Trophoblast cell (in vitro differentiated cells and primary cell): ENCODE measurements at regions not wholly inside any gene's neighbourhood (a gene's known extent, or its start where the extent isn't known, plus 50 kb on each side); places are given as distances from the start of the nearest gene placed in this dataset.

Experiments
- DNase-seq, 2 donors: peaks; one replicate each; pipeline ENCODE4 v3.0.0-alpha.2; 2016
- H2AFZ ChIP-seq: 2 replicates; pipeline ENCODE4 v1.6.1; 2013; ENCODE audit warnings: low read length, moderate library complexity, mild to moderate bottlenecking; ENCODE audit not compliant: insufficient read depth, poor library complexity
- H2AK5ac ChIP-seq: 2 replicates; pipeline ENCODE4 v1.6.1; 2013; ENCODE audit warnings: mild to moderate bottlenecking, low read length
- H2BK120ac ChIP-seq: 2 replicates; pipeline ENCODE4 v1.6.1; 2013; ENCODE audit warnings: low read length, mild to moderate bottlenecking, moderate library complexity; ENCODE audit not compliant: insufficient read depth, poor library complexity
- H2BK12ac ChIP-seq: 2 replicates; pipeline ENCODE4 v1.6.1; 2013; ENCODE audit warnings: mild to moderate bottlenecking, low read length, moderate library complexity
- H2BK5ac ChIP-seq: 2 replicates; pipeline ENCODE4 v1.6.1; 2013; ENCODE audit warnings: low read length, low read depth, moderate library complexity, mild to moderate bottlenecking; ENCODE audit not compliant: poor library complexity
- H3K14ac ChIP-seq: 2 replicates; pipeline ENCODE4 v1.6.1; 2013; ENCODE audit warnings: mild to moderate bottlenecking, low read length
- H3K18ac ChIP-seq: 2 replicates; pipeline ENCODE4 v1.6.1; 2013; ENCODE audit warnings: mild to moderate bottlenecking, low read length
- H3K23ac ChIP-seq: 2 replicates; pipeline ENCODE4 v1.6.1; 2013; ENCODE audit warnings: low read length
- H3K27ac ChIP-seq: 2 replicates; pipeline ENCODE4 v1.5.1; 2013; ENCODE audit warnings: low read depth, mild to moderate bottlenecking, inconsistent platforms, low read length, moderate library complexity
- H3K27me3 ChIP-seq: 2 replicates; pipeline ENCODE4 v1.6.1; 2013; ENCODE audit warnings: inconsistent platforms, mild to moderate bottlenecking, low read length, moderate library complexity; ENCODE audit not compliant: insufficient read depth
- H3K36me3 ChIP-seq, 2 experiments: 1 replicate in 1 of 2; 2 replicates in 1 of 2; pipeline ENCODE4 v1.6.1; 2013; ENCODE audit warnings: low read length in 2 of 2, mild to moderate bottlenecking in 2 of 2, moderate library complexity in 1 of 2; ENCODE audit not compliant: insufficient read depth in 2 of 2, control insufficient read depth in 1 of 2
- H3K4ac ChIP-seq: 2 replicates; pipeline ENCODE4 v1.6.1; 2013; ENCODE audit warnings: low read depth, mild to moderate bottlenecking, low read length, moderate library complexity
- H3K4me1 ChIP-seq, 2 experiments: 1 replicate in 1 of 2; 2 replicates in 1 of 2; pipeline ENCODE4 v1.6.1; 2013; ENCODE audit warnings: low read length in 2 of 2, mild to moderate bottlenecking in 2 of 2, moderate library complexity in 1 of 2; ENCODE audit not compliant: insufficient read depth in 2 of 2, control insufficient read depth in 1 of 2
- H3K4me2 ChIP-seq: 2 replicates; pipeline ENCODE4 v1.6.1; 2013; ENCODE audit warnings: inconsistent platforms, mild to moderate bottlenecking, low read length, moderate library complexity
- H3K4me3 ChIP-seq: 2 replicates; pipeline ENCODE4 v1.5.1; 2013; ENCODE audit warnings: mild to moderate bottlenecking, low read depth, low read length, inconsistent platforms
- H3K79me1 ChIP-seq: one replicate; pipeline ENCODE4 v1.6.1; 2013; ENCODE audit warnings: low read length
- H3K79me2 ChIP-seq: 2 replicates; pipeline ENCODE4 v1.6.1; 2013; ENCODE audit warnings: low read length, mild to moderate bottlenecking; ENCODE audit not compliant: control insufficient read depth, insufficient read depth, poor library complexity
- H3K9ac ChIP-seq: 2 replicates; pipeline ENCODE4 v1.6.1; 2013; ENCODE audit warnings: mild to moderate bottlenecking, low read length
- H3K9me3 ChIP-seq: 2 replicates; pipeline ENCODE4 v1.6.1; 2013; ENCODE audit warnings: low read depth, mild to moderate bottlenecking, control low read depth, inconsistent platforms, low read length; ENCODE audit not compliant: insufficient read depth
- H4K12ac ChIP-seq: 2 replicates; pipeline ENCODE4 v1.6.1; 2013; ENCODE audit warnings: low read depth, mild to moderate bottlenecking, low read length, moderate library complexity
- H4K8ac ChIP-seq: 2 replicates; pipeline ENCODE4 v1.6.1; 2013; ENCODE audit warnings: low read depth, mild to moderate bottlenecking, low read length, moderate library complexity
- H4K91ac ChIP-seq: one replicate; pipeline ENCODE4 v1.6.1; 2013; ENCODE audit warnings: low read depth, mild to moderate bottlenecking, low read length, moderate library complexity
- WGBS: extraction: QIAGEN DNeasy Blood & Tissue Kit; methylation state at CpG from one replicate; pipeline ENCODE4 v1.1.7; 2013; ENCODE audit warnings: missing lambda C conversion rate; ENCODE audit not compliant: insufficient read length, insufficient coverage; ENCODE audit errors: extremely low coverage; 5-methylcytosine and 5-hydroxymethylcytosine counted together

DNA sequence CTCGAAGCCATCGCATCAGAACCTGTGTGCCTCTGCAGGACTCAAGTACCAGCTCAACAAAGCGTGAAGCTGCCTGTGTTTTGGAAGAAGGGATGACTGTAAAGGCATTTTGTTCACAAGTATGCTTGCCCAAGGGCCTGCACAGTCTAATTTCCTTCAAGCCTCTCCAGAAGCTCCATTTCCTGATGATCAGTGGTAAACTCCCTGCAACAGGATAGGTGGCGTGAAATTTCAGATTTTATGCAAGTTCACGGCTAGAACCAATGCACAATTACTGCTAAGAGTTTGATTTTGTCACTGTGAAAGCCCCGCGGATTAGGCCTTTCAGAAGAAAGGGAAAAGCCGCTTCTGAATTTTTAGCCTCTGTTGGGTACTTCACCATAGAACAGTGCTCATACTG, 89.2 kb upstream of the TAPT1 start:
- H3K23ac ChIP-seq: no peak overlapping the region
- no peak overlapping the region for H2BK120ac ChIP-seq
- H3K14ac ChIP-seq: no peak overlapping the region
- DNase-seq: no peak
- no peak overlapping the region for H2AFZ ChIP-seq
- no peak overlapping the region for H2BK12ac ChIP-seq
- no peak overlapping the region for H3K4me2 ChIP-seq
- H3K9me3 ChIP-seq: no peaks in the 10 kb centered on the region
- no peak overlapping the region for H4K12ac ChIP-seq
- no peaks in the 10 kb centered on the region for H3K4me1 ChIP-seq
- H4K8ac ChIP-seq: no peak overlapping the region
- H3K4ac ChIP-seq: no peak overlapping the region
- H2AK5ac ChIP-seq: no peak overlapping the region
- H4K91ac ChIP-seq: no peak overlapping the region
- peaks cover 2% of the 10 kb centered on the region for H3K27me3 ChIP-seq
- no peaks in the 10 kb centered on the region for H3K79me1 ChIP-seq
- no peaks in the 10 kb centered on the region for H3K79me2 ChIP-seq
- no peak overlapping the region for H3K27ac ChIP-seq
- no peak overlapping the region for H3K9ac ChIP-seq
- no CpG with 5 or more reads among the region's 8 CpGs for WGBS
- no peak overlapping the region for H3K4me3 ChIP-seq
- H3K18ac ChIP-seq: no peak overlapping the region
- no peak overlapping the region for H2BK5ac ChIP-seq
- H3K36me3 ChIP-seq: no peaks in the 10 kb centered on the region

DNA sequence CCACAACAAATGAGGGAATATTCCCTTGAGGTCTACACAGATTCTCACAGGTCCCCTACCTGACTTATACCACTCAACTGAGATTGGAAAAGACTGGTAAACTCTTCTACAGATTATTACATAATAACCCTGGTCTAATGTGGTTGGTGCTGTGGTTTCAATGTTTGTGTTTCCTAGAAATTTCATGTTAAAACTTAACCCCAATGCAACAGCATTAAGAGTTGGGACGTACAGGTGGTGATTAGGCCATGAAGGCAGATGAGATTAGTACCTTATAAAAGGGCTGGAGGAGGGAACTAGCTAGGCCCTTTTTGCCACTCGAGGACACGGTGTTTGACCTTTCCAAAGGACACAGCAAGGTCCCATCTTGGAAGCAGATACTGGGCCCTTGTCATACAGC, 84.3 kb upstream of the TAPT1 start:
- no peaks in the 10 kb centered on the region for H3K4me1 ChIP-seq
- H3K36me3 ChIP-seq: no peaks in the 10 kb centered on the region

DNA sequence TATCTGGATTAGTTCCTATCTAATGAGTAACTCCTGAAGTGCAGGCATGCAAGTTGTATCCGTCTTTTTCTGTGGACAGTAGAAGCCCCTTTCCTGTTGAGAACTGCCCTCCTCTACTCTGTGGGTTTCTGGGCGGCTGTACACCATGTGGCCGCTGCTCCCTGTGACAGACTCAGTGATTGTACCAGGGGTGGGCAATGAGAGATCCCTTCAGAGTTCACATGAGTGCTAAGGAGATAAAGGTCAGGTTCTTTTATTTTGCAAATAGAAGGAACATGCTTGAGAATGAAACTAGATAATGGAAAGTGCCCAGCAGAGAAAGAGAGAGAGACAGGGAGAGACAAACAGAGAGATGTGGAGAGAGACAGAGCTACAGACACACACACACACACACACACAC, 76.4 kb upstream of the TAPT1 start:
- Histone ChIP-seq H2BK120ac (no peak overlapping the region), H3K18ac (no peak overlapping the region), H2BK12ac (no peak overlapping the region), H3K4me3 (no peak overlapping the region), H3K4me2 (no peak overlapping the region), H3K14ac (no peak overlapping the region), H3K79me2 (no peaks in the 10 kb centered on the region), H3K9ac (no peak overlapping the region), H2AK5ac (no peak overlapping the region), H3K27ac (no peak overlapping the region), H3K36me3 (no peaks in the 10 kb centered on the region), H4K12ac (no peak overlapping the region), H3K4me1 (no peaks in the 10 kb centered on the region), H4K8ac (no peak overlapping the region), H3K9me3 (no peaks in the 10 kb centered on the region), H3K79me1 (no peaks in the 10 kb centered on the region), H2AFZ (no peak overlapping the region), H3K27me3 (no peaks in the 10 kb centered on the region), H3K23ac (no peak overlapping the region), H2BK5ac (no peak overlapping the region), H4K91ac (no peak overlapping the region), H3K4ac (no peak overlapping the region)
- no CpG with 5 or more reads among the region's 3 CpGs for WGBS
- no peak for DNase-seq

More for the DNA sequence above, 84.3 kb upstream of the TAPT1 start:
- no peak overlapping the region for H3K4me3 ChIP-seq
- H2AFZ ChIP-seq: no peak overlapping the region
- H3K14ac ChIP-seq: no peak overlapping the region
- peaks cover 2% of the 10 kb centered on the region for H3K27me3 ChIP-seq
- H3K18ac ChIP-seq: no peak overlapping the region
- H3K4ac ChIP-seq: no peak overlapping the region
- H3K4me2 ChIP-seq: no peak overlapping the region
- no peak overlapping the region for H2BK120ac ChIP-seq
- H4K91ac ChIP-seq: no peak overlapping the region
- no peak overlapping the region for H3K9ac ChIP-seq
- H3K9me3 ChIP-seq: no peaks in the 10 kb centered on the region
- H2AK5ac ChIP-seq: no peak overlapping the region
- H3K27ac ChIP-seq: no peak overlapping the region
- H3K23ac ChIP-seq: no peak overlapping the region
- H2BK5ac ChIP-seq: no peak overlapping the region
- no peaks in the 10 kb centered on the region for H3K79me2 ChIP-seq
- H4K12ac ChIP-seq: no peak overlapping the region
- no peak overlapping the region for H4K8ac ChIP-seq
- no peak overlapping the region for H2BK12ac ChIP-seq
- no peak for DNase-seq
- H3K79me1 ChIP-seq: no peaks in the 10 kb centered on the region
- WGBS: no CpG with 5 or more reads among the region's 3 CpGs

DNA sequence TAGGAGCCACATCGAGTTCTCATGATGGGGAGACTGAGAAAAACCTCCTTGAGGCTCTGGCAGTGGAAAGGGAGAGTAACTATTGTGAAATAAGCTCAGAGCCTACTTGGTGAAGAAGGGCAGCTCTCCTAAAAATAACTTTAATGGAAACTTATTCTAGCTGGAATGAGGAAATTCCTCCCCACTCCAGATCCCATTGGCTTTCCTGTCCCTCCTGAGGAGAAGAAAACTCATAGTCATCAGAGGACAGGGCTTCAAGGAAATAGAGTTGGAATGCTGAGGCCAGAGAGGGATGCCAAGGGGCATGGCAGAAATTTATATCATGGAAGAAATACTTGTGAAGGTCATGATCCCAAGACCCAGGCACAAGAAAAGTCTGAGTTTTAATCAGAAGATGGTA, 70.7 kb upstream of the TAPT1 start:
- Histone ChIP-seq H3K9ac (no peak overlapping the region), H3K9me3 (no peaks in the 10 kb centered on the region), H2BK120ac (no peak overlapping the region), H3K4ac (no peak overlapping the region), H3K4me2 (no peak overlapping the region), H2BK5ac (no peak overlapping the region), H2AFZ (no peak overlapping the region), H3K23ac (no peak overlapping the region), H3K14ac (no peak overlapping the region), H3K18ac (no peak overlapping the region), H3K4me3 (no peak overlapping the region), H3K79me1 (no peaks in the 10 kb centered on the region), H2AK5ac (no peak overlapping the region), H3K79me2 (no peaks in the 10 kb centered on the region), H4K91ac (no peak overlapping the region), H3K27me3 (no peaks in the 10 kb centered on the region), H3K4me1 (no peaks in the 10 kb centered on the region), H2BK12ac (no peak overlapping the region), H3K36me3 (no peaks in the 10 kb centered on the region), H4K8ac (no peak overlapping the region), H3K27ac (no peak overlapping the region), H4K12ac (no peak overlapping the region)
- no CpG with 5 or more reads among the region's 1 CpG for WGBS
- DNase-seq: no peak
